ENCODE measurements at regions not wholly inside any gene's neighbourhood (a gene's known extent, or its start where the extent isn't known, plus 50 kb on each side); places are given as distances from the start of the nearest gene placed in this dataset.

GRCh38 chr2:111678651-111679050 lies 205.3 kb downstream of the ANAPC1 start:
- Histone ChIP-seq H2AFZ (ENCODE audit: low read length) (no peak overlapping the region), H3K27me3 (ENCODE audit: insufficient read depth, low read length) (no peaks in the 10 kb centered on the region), H4K8ac (replicated peaks; ENCODE audit: insufficient read length, low read depth, low read length) (no peak overlapping the region), H4K5ac (ENCODE audit: insufficient read length, low read depth, low read length) (no peak overlapping the region), H2AK5ac (ENCODE audit: insufficient read length, low read length) (no peak overlapping the region), H3K4ac (ENCODE audit: low read depth, low read length) (no peak overlapping the region), H3K9ac (ENCODE audit: extremely low read depth, insufficient read length, low read length) (no peak overlapping the region), H2BK12ac (ENCODE audit: insufficient read length, low read depth, low read length) (no peak overlapping the region), H3K79me2 (ENCODE audit: insufficient read depth, low read length) (no peaks in the 10 kb centered on the region), H3K56ac (ENCODE audit: insufficient read length, low read depth, low read length) (no peak overlapping the region), H3K18ac (ENCODE audit: insufficient read length, low read depth, low read length) (no peak overlapping the region), H3K23ac (ENCODE audit: insufficient read length, low read depth, low read length) (no peak overlapping the region), H3K4me1 (ENCODE audit: insufficient read depth, low read length) (no peaks in the 10 kb centered on the region; the same call in 1 of the 2 replicates), H3T11ph (ENCODE audit: low read length) (no peak overlapping the region), H3K27ac (ENCODE audit: insufficient read length, low read depth, low read length) (no peak overlapping the region), H2BK15ac (ENCODE audit: low read depth, low read length) (no peak overlapping the region), H4K20me1 (ENCODE audit: control insufficient read depth, insufficient read depth, insufficient read length) (no peaks in the 10 kb centered on the region), H2BK120ac (ENCODE audit: low read depth, low read length, poor library complexity, severe bottlenecking) (no peak overlapping the region), H4K91ac (ENCODE audit: insufficient read length, low read depth, low read length) (no peak overlapping the region), H3K14ac (ENCODE audit: insufficient read depth, low read length) (no peak overlapping the region; the same call in 1 of the 2 replicates), H3K79me1 (ENCODE audit: insufficient read depth, low read depth, low read length, poor library complexity, severe bottlenecking) (no peaks in the 10 kb centered on the region), H3K4me2 (ENCODE audit: insufficient read depth, insufficient read length, low read length) (no peak overlapping the region), H2BK20ac (ENCODE audit: low read depth, low read length, poor library complexity, severe bottlenecking) (no peak overlapping the region), H3K9me3 (ENCODE audit: control insufficient read depth, low read depth, low read length) (no peaks in the 10 kb centered on the region), H3K23me2 (ENCODE audit: insufficient read length, low read depth, low read length, poor library complexity, severe bottlenecking) (no peaks in the 10 kb centered on the region), H2BK5ac (ENCODE audit: insufficient read length, low read length) (no peak overlapping the region)
- Mint-ChIP-seq H3K9me3 (peaks cover 7 to 16% of the 10 kb centered on the region in 2 experiments), H3K4me1 (peaks cover 6 to 24% of the 10 kb centered on the region in 2 experiments), H3K27ac (no peak overlapping the region), H3K4me3 (no peak overlapping the region), H3K27me3 (ENCODE audit: low read depth) (peaks cover 6% of the 10 kb centered on the region; the same call in 1 of the 2 replicates), H3K36me3 (ENCODE audit: insufficient read depth in 1 of 3, low read depth in 3 of 3) (peaks cover 0 to 9% (median 5%) of the 10 kb centered on the region in 3 experiments; a peak in 6 of 7 replicates)
- no CpG with 5 or more reads among the region's 5 CpGs for WGBS (ENCODE audit: extremely low coverage, insufficient read length, low lambda C conversion rate)
- no peak for DNase-seq
- no peak for TF ChIP-seq CTCF (conservative IDR thresholded peaks at IDR 0.05)

All from H9 (cell line).